ENCODE measurements at regions not wholly inside any gene's neighbourhood (a gene's known extent, or its start where the extent isn't known, plus 50 kb on each side); places are given as distances from the start of the nearest gene placed in this dataset.

DNA sequence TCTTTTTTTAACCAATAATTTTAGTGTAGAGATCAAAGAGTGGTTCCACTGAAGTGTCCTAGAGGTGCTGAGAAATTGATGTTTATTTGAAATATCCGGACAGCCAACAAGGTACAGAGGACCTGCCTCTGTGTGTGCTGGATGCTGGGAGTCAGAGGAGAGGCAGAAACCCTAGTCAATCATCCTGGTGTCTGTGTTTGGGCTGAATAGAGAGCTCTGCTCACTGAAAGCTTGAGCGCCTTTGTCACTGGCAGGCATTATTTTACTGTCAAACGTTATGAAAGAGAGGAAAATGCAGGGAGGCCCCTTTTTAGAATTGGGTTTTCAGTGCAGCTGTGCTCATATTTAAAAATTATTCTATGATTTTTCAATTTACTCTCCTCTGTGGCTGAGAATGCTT lies 480.3 kb upstream of the TYRP1 start:
- TF ChIP-seq EZH2 (IDR thresholded peaks at IDR 0.05; ENCODE audit: insufficient read depth, poor library complexity, severe bottlenecking) = no peak
- no peak for TF ChIP-seq EZH2phosphoT487 (IDR thresholded peaks at IDR 0.05; ENCODE audit: insufficient read depth, low read depth)

All from GM23248 (cell line).